PC-3 (cell line): ENCODE measurements at regions not wholly inside any gene's neighbourhood (a gene's known extent, or its start where the extent isn't known, plus 50 kb on each side); places are given as distances from the start of the nearest gene placed in this dataset.

Experiments
- ATAC-seq: fragments of 200-7000 bp; cut with Tn5 transposase; 2 replicates; pipeline ENCODE4 v1.9.1; 2020; ENCODE audit warnings: mild to moderate bottlenecking, moderate library complexity
- BruUV-seq: library from RNA; stranded (reverse); fragments of 400-500 nt; replicated peaks from 2 replicates; lab custom pipeline; 2021; lab: Mats Ljungman, UMichigan
- CTCF ChIA-PET: fragments of 300-600 bp; sonication (Branson Sonifier 250); formaldehyde crosslinking; loops from one replicate; lab custom pipeline; 2022; ENCODE audit warnings: antibody characterized with exemption; lab: Charles Lee
- POLR2A ChIA-PET: fragments of 300-600 bp; sonication (Branson Sonifier 250); formaldehyde crosslinking; loops from one replicate; lab custom pipeline; 2022; ENCODE audit warnings: antibody characterized with exemption; ENCODE audit not compliant: unreplicated experiment; lab: Charles Lee
- DNase-seq: peaks from one replicate; pipeline ENCODE4 v3.0.0-alpha.2; 2015
- H2AFZ ChIP-seq: fragments of 300-600 bp; sonication (generic); 2 replicates; pipeline ENCODE4 v1.6.0; 2016; ENCODE audit warnings: antibody characterized with exemption, low read length
- H3F3A ChIP-seq: fragments of 300-600 bp; sonication (generic); one replicate; pipeline ENCODE4 v1.6.0; 2017; ENCODE audit warnings: antibody characterized with exemption, low read length, control low read depth, mild to moderate bottlenecking; ENCODE audit not compliant: unreplicated experiment
- H3K27ac ChIP-seq: fragments of 300-600 bp; sonication (generic); 2 replicates; pipeline ENCODE4 v1.5.1; 2016; ENCODE audit warnings: mild to moderate bottlenecking, low read length
- H3K27me3 ChIP-seq: fragments of 300-600 bp; sonication (generic); 2 replicates; pipeline ENCODE4 v1.6.1; 2016; ENCODE audit warnings: low read length, mixed read lengths
- H3K36me3 ChIP-seq: fragments of 300-600 bp; sonication (generic); 2 replicates; pipeline ENCODE4 v1.6.1; 2016; ENCODE audit warnings: low read depth, mixed run types, low read length, mixed read lengths
- H3K4me1 ChIP-seq: fragments of 300-600 bp; sonication (generic); 2 replicates; pipeline ENCODE4 v1.5.1; 2016; ENCODE audit warnings: low read length; ENCODE audit not compliant: insufficient read depth
- H3K4me2 ChIP-seq: fragments of 300-600 bp; sonication (generic); 2 replicates; pipeline ENCODE4 v1.6.0; 2016; ENCODE audit warnings: low read length
- H3K4me3 ChIP-seq: fragments of 300-600 bp; sonication (generic); 2 replicates; pipeline ENCODE4 v1.5.1; 2016; ENCODE audit warnings: mild to moderate bottlenecking, low read length, mixed read lengths
- H3K79me2 ChIP-seq: fragments of 300-600 bp; sonication (generic); 2 replicates; pipeline ENCODE4 v1.6.1; 2017; ENCODE audit warnings: low read length, mixed read lengths
- H3K9ac ChIP-seq: fragments of 300-600 bp; sonication (generic); 2 replicates; pipeline ENCODE4 v1.6.0; 2016; ENCODE audit warnings: mild to moderate bottlenecking, low read length
- H3K9me2 ChIP-seq: fragments of 300-600 bp; sonication (generic); replicated peaks from 2 replicates; pipeline ENCODE4 v1.6.1; 2016; ENCODE audit warnings: mixed run types, low read length, mixed read lengths
- H3K9me3 ChIP-seq: fragments of 300-600 bp; sonication (generic); 2 replicates; pipeline ENCODE4 v1.6.1; 2016; ENCODE audit warnings: low read length, mixed read lengths
- H4K20me1 ChIP-seq: fragments of 300-600 bp; sonication (generic); 2 replicates; pipeline ENCODE4 v1.6.1; 2016; ENCODE audit warnings: low read length, mixed read lengths
- EZH2 ChIP-seq: fragments of 300-600 bp; sonication (generic); IDR thresholded peaks from one replicate; pipeline ENCODE4 v1.6.1; 2017; ENCODE audit warnings: antibody characterized with exemption, mild to moderate bottlenecking, low read length; ENCODE audit not compliant: unreplicated experiment
- EZH2phosphoT487 ChIP-seq: fragments of 300-600 bp; sonication (generic); IDR thresholded peaks from 2 replicates; pipeline ENCODE4 v1.6.1; 2018; ENCODE audit warnings: mild to moderate bottlenecking, antibody characterized with exemption, low read length, borderline replicate concordance
- intact Hi-C: fragments of 100-400 bp; cut with micrococcal nuclease; formaldehyde crosslinking; loops from 2 replicates; pipeline ENCODE4 v1.9.0; 2023
- TF ChIP-seq, protein P1 (sequence below): fragments of 300-600 bp; sonication (generic); conservative IDR thresholded peaks from 2 replicates; pipeline ENCODE4 v1.5.1; 2017; ENCODE audit warnings: antibody characterized with exemption, low read depth, mild to moderate bottlenecking, low read length

DNA sequence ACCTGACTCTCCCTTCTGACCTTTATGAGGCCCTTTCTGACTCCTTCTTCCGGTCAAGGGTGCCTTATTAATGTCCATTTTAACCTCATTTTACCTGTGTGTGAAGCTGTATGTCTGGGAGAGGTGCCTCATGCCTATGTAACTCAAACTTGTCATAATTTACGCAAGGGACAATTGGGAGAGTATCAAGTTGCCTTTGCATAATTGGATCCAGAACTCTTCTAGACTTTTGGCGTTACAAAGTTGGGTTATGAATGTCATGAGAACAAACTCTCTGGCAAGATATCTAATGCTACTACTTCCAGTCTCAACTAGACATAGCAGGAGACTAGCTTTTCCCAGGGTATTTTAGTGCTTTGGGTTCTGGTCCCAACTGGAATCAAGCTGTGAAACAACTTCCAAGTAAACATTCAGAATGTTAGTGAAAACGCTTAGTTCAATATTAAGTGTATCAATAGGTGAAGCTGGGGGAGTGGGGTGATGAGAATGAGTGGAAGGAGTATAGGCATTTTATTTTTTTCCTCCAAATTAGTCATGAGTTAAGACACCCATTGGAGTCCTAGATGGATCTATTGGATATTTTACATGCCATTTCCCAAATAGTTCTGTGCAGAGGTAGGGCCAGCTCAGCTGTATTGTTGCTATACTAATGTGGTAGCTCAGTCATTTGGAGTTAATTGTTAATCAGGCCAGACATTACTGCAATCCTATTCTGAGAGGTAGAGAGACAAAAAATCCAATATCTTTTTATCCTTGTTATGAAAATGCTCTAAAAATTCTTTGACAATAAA, 159.9 kb downstream of the TFAP2B start:
- Histone ChIP-seq H3K9me3 (no peaks in the 10 kb centered on the region), H3K9me2 (no peaks in the 10 kb centered on the region), H3K79me2 (no peaks in the 10 kb centered on the region), H3K27me3 (no peaks in the 10 kb centered on the region), H4K20me1 (no peaks in the 10 kb centered on the region), H3K4me2 (no peak overlapping the region), H3F3A (no peaks in the 10 kb centered on the region), H3K27ac (no peak overlapping the region), H3K4me1 (peaks cover 12% of the 10 kb centered on the region), H3K4me3 (no peak overlapping the region), H3K9ac (no peak overlapping the region), H3K36me3 (no peaks in the 10 kb centered on the region), H2AFZ (no peak overlapping the region)
- TF ChIP-seq EZH2 (no peak), EZH2phosphoT487 (no peak)
- TF ChIP-seq, protein P1, sequence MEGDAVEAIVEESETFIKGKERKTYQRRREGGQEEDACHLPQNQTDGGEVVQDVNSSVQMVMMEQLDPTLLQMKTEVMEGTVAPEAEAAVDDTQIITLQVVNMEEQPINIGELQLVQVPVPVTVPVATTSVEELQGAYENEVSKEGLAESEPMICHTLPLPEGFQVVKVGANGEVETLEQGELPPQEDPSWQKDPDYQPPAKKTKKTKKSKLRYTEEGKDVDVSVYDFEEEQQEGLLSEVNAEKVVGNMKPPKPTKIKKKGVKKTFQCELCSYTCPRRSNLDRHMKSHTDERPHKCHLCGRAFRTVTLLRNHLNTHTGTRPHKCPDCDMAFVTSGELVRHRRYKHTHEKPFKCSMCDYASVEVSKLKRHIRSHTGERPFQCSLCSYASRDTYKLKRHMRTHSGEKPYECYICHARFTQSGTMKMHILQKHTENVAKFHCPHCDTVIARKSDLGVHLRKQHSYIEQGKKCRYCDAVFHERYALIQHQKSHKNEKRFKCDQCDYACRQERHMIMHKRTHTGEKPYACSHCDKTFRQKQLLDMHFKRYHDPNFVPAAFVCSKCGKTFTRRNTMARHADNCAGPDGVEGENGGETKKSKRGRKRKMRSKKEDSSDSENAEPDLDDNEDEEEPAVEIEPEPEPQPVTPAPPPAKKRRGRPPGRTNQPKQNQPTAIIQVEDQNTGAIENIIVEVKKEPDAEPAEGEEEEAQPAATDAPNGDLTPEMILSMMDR = no peak
- ATAC-seq (no peak), DNase-seq (no peak)
- no TSS peak for BruUV-seq
- ChIA-PET CTCF (no interaction called here), POLR2A (no interaction called here)
- intact Hi-C loops = no loop called here

- Histone ChIP-seq H3K9me3 (no peaks in the 10 kb centered on the region), H3K27ac (no peak overlapping the region), H3K36me3 (no peaks in the 10 kb centered on the region), H3F3A (no peaks in the 10 kb centered on the region), H3K79me2 (no peaks in the 10 kb centered on the region), H2AFZ (no peak overlapping the region), H3K9ac (no peak overlapping the region), H3K27me3 (no peaks in the 10 kb centered on the region), H3K4me3 (no peak overlapping the region), H4K20me1 (no peaks in the 10 kb centered on the region), H3K9me2 (no peaks in the 10 kb centered on the region), H3K4me1 (peaks cover 11% of the 10 kb centered on the region), H3K4me2 (no peak overlapping the region)
- intact Hi-C loops = no loop called here
- CTCF ChIA-PET = no interaction called here
- TF ChIP-seq, protein P1 = no peak
- TF ChIP-seq EZH2 (no peak), EZH2phosphoT487 (no peak)
- DNase-seq (no peak), ATAC-seq (no peak)
- no TSS peak for BruUV-seq
- POLR2A ChIA-PET = no interaction called here
Measured at GRCh38 chr6:50979171-50979525, 160.5 kb downstream of the TFAP2B start.

GRCh38 chr6:50984135-50984534, 165.5 kb downstream of the TFAP2B start:
- Histone ChIP-seq H3K27me3 (no peaks in the 10 kb centered on the region), H3K4me3 (no peak overlapping the region), H3K4me2 (no peak overlapping the region), H3F3A (no peaks in the 10 kb centered on the region), H3K9me3 (no peaks in the 10 kb centered on the region), H4K20me1 (no peaks in the 10 kb centered on the region), H3K9me2 (no peaks in the 10 kb centered on the region), H3K4me1 (peaks cover 13% of the 10 kb centered on the region; the same call in 1 of the 2 replicates), H3K9ac (no peak overlapping the region), H3K79me2 (no peaks in the 10 kb centered on the region), H2AFZ (no peak overlapping the region), H3K27ac (no peak overlapping the region), H3K36me3 (no peaks in the 10 kb centered on the region)
- POLR2A ChIA-PET = no interaction called here
- no peak for TF ChIP-seq EZH2phosphoT487
- no peak for TF ChIP-seq EZH2
- TF ChIP-seq, protein P1 = no peak
- DNase-seq = no peak
- no peak for ATAC-seq
- no TSS peak for BruUV-seq
- intact Hi-C loops = no loop called here
- CTCF ChIA-PET = no interaction called here
